ENCODE measurements at regions not wholly inside any gene's neighbourhood (a gene's known extent, or its start where the extent isn't known, plus 50 kb on each side); places are given as distances from the start of the nearest gene placed in this dataset.

DNA sequence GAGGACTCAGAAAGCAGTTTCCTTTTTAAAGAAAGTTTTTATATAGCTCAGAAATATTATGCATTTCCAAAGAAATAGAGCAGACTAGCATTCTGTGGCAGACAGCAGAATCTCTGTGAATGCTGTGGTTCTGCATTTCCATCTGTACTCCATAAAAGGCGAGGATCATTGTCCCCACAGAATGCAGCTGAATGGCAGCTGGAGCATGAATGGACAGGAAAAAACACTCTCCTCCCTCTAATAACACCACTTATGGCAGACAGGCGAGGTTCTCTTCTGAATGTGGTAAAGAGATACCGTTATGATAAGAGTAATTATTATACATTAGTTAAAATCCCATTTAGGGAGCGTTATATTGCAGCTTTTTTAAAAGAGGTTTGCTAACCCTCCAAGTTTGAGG lies 81.4 kb upstream of the WLS start:
- Histone ChIP-seq H3K4me3 (no peak overlapping the region), H3K4me2 (no peak overlapping the region), H3K9ac (no peak overlapping the region), H3K4me1 (no peaks in the 10 kb centered on the region), H4K20me1 (no peaks in the 10 kb centered on the region), H3K9me3 (replicated peaks in 1 of 11) (no peaks in the 10 kb centered on the region; a peak in 1 of 22 replicates), H3K27me3 (no peaks in the 10 kb centered on the region), H3K27ac (no peak overlapping the region), H3K36me3 (no peaks in the 10 kb centered on the region)
- no peak for TF ChIP-seq Cebpa-rat (IDR thresholded peaks at IDR 0.05)

- no peak for TF ChIP-seq Cebpa-rat (IDR thresholded peaks at IDR 0.05)
- Histone ChIP-seq H3K27me3 (no peaks in the 10 kb centered on the region), H3K4me2 (no peak overlapping the region), H4K20me1 (no peaks in the 10 kb centered on the region), H3K27ac (no peak overlapping the region), H3K36me3 (no peaks in the 10 kb centered on the region), H3K4me1 (peaks cover 0 to 3% (median 0%) of the 10 kb centered on the region in 10 experiments; a peak in 4 of 20 replicates), H3K4me3 (no peak overlapping the region), H3K9me3 (replicated peaks in 1 of 11) (no peaks in the 10 kb centered on the region; a peak in 1 of 22 replicates), H3K9ac (no peak overlapping the region)
Observed at GRCh38 chr1:68308034-68308433, 75.7 kb upstream of the WLS start.

DNA sequence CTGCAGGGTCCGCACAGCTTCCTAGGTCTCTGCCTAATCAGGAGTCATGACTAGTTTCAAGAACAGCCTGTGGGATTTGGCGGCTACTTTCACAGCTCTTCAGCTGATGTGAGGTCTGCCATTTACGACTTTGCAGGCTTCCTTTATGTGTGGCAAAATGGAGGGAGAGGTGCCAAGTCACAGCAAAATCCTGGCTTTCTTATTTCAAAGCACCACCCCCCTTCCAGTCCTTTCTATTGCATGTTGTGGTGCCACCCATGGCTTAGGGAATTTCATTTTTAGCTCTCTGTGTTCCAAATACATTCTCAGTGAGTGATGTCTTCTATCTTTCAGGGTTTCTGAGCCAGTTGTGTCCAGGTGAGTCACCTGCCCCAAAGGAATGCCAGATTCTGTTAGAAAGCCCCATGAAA lies 75.1 kb upstream of the WLS start:
- H3K4me1 ChIP-seq, result peaks cover 0 to 9% (median 0%) of the 10 kb centered on the region in 10 experiments; a peak in 4 of 20 replicates
- TF ChIP-seq Cebpa-rat (IDR thresholded peaks at IDR 0.05), result no peak
- H3K27me3 ChIP-seq, result no peaks in the 10 kb centered on the region
- no peak overlapping the region for H3K9ac ChIP-seq
- no peak overlapping the region for H3K4me3 ChIP-seq
- no peaks in the 10 kb centered on the region; a peak in 1 of 22 replicates for H3K9me3 ChIP-seq (replicated peaks in 1 of 11)
- no peak overlapping the region for H3K27ac ChIP-seq
- no peaks in the 10 kb centered on the region for H3K36me3 ChIP-seq
- no peaks in the 10 kb centered on the region for H4K20me1 ChIP-seq
- H3K4me2 ChIP-seq, result no peak overlapping the region

DNA sequence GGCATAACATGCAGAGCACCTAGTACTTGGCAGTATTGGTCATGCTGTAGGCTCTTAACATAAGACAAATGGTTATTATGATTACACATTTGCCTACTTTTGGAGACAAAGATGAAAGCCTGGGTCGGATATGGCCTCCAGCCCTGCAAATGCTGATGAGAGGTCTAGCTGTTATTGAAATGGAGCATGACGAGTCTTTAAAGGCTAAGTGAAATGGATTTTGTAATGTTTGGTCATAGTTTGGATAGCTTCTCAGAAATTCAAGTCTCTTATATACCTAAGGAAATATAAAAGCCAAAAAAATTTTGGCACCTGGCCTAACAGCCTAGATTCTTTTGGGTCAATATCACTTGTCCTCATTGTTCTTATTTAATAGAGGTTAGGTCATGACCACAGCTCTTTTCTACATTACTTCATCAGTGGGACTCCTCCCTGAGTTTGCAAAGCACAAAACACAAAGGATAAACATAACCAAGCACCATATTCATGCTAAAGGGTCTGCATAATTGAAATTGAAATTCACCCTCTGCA lies 69.2 kb upstream of the WLS start:
- H3K27ac ChIP-seq, result no peak overlapping the region
- no peak overlapping the region for H3K4me3 ChIP-seq
- H3K27me3 ChIP-seq, result no peaks in the 10 kb centered on the region
- no peaks in the 10 kb centered on the region; a peak in 1 of 22 replicates for H3K9me3 ChIP-seq (replicated peaks in 1 of 11)
- peaks cover 0 to 9% (median 0%) of the 10 kb centered on the region in 10 experiments; a peak in 4 of 20 replicates for H3K4me1 ChIP-seq
- no peaks in the 10 kb centered on the region for H3K36me3 ChIP-seq
- no peak overlapping the region for H3K9ac ChIP-seq
- no peaks in the 10 kb centered on the region for H4K20me1 ChIP-seq
- H3K4me2 ChIP-seq, result no peak overlapping the region
- TF ChIP-seq Cebpa-rat (IDR thresholded peaks at IDR 0.05), result no peak

DNA sequence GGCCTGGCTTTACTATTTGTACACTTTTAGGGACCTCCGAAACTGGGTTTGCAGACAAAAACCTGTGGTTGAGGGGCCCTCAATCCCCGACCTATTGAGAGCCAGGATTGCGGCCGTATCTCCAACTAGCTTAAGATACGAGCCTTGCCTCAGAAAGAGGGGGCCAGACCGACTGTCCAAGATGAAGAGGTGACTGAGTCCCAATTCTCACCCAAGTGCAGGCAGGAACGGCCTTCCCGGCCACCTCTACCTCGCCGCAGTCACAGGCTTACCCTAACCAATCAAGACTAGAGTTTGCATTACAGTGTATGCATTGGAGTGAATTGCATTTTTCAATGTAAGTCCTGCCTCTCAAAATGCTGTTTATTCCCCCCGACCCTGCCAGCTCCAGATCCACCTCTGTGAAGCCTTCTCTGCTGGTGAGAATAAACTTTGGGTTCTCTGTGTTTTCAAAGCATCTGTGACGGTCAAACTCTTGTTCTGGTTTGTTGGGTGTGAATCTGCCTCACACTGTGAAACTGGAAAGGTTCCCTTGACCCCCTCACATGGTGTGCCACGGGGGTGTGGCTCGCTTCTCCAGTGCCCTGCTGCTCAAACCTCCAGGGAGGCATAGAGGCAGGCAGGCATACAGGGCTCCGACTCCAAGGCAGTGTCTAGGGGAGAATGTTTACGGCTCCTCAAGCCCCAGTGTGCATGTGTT lies 62.2 kb upstream of the WLS start:
- Histone ChIP-seq H3K9me3 (replicated peaks in 1 of 11) (no peaks in the 10 kb centered on the region; a peak in 1 of 22 replicates), H3K27ac (no peak overlapping the region), H3K4me1 (peaks cover 0 to 24% (median 6%) of the 10 kb centered on the region in 10 experiments; a peak in 12 of 20 replicates), H3K36me3 (no peaks in the 10 kb centered on the region), H4K20me1 (no peaks in the 10 kb centered on the region), H3K4me3 (no peak overlapping the region), H3K4me2 (no peak overlapping the region), H3K27me3 (no peaks in the 10 kb centered on the region), H3K9ac (no peak overlapping the region)
- no peak for TF ChIP-seq Cebpa-rat (IDR thresholded peaks at IDR 0.05)

DNA sequence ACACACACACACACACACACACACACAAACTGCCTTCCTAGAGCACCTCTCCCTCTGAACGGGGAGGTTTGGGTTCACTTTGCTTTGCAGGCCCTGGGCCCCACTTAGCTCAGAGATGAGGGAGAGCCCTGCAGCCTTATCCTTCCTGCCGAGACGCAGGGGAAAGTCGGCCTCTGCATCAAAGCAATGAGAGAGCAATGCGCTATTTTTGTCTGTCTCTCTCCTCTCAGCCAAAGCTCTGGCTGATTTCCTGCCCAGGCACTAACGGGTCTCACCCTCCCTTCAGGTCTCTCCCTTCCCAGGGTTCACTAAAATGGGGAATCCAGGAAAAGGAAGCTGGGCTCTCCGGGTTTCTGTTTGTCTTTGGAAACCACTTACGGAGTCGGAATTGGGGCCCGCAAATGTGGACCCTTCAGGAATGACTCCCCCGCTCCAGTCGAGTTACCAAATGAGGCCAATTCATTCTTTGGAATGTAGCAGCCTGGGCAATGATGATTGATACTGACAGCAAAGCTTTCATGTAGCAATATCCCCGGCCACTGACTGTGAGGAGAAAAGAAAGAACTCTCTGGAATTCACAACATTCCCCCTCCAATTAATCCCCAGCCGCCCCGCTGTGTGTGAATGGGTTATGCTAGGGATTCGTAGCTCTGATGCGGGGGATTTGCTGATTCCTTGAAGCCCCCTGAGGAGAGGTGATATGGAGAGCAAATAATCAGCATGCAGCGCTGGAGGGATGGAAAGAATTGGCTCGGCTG lies 61.5 kb upstream of the WLS start:
- H3K4me1 ChIP-seq, result peaks cover 0 to 24% (median 6%) of the 10 kb centered on the region in 10 experiments; a peak in 12 of 20 replicates
- peak overlapping the region in 8 of 11 experiments; percentile 2 to 36 (median 27); a peak in 8 of 22 replicates for H3K4me2 ChIP-seq
- H3K9ac ChIP-seq, result no peak overlapping the region
- H3K36me3 ChIP-seq, result no peaks in the 10 kb centered on the region
- H4K20me1 ChIP-seq, result no peaks in the 10 kb centered on the region
- no peaks in the 10 kb centered on the region for H3K27me3 ChIP-seq
- TF ChIP-seq Cebpa-rat (IDR thresholded peaks at IDR 0.05), result no peak
- H3K27ac ChIP-seq, result no peak overlapping the region
- H3K4me3 ChIP-seq, result no peak overlapping the region
- H3K9me3 ChIP-seq (replicated peaks in 1 of 11), result no peaks in the 10 kb centered on the region

- H3K9ac ChIP-seq, result no peak overlapping the region
- H3K36me3 ChIP-seq, result no peaks in the 10 kb centered on the region
- H3K9me3 ChIP-seq (replicated peaks in 1 of 11), result no peaks in the 10 kb centered on the region
- H3K27ac ChIP-seq, result no peak overlapping the region
- no peak for TF ChIP-seq Cebpa-rat (IDR thresholded peaks at IDR 0.05)
- no peaks in the 10 kb centered on the region for H4K20me1 ChIP-seq
- H3K4me2 ChIP-seq, result peak overlapping the region in 6 of 11 experiments; percentile 2 to 29 (median 20); a peak in 7 of 22 replicates
- H3K4me1 ChIP-seq, result peaks cover 0 to 24% (median 6%) of the 10 kb centered on the region in 10 experiments; a peak in 12 of 20 replicates
- no peaks in the 10 kb centered on the region for H3K27me3 ChIP-seq
- H3K4me3 ChIP-seq, result no peak overlapping the region
Observed at GRCh38 chr1:68293122-68293521, 60.8 kb upstream of the WLS start.

- Histone ChIP-seq H3K27me3 (no peaks in the 10 kb centered on the region), H3K9me3 (replicated peaks in 1 of 11) (no peaks in the 10 kb centered on the region), H4K20me1 (no peaks in the 10 kb centered on the region), H3K4me2 (peak overlapping the region in 3 of 11 experiments; percentile 19 to 51 (median 42); a peak in 7 of 22 replicates), H3K27ac (no peak overlapping the region), H3K9ac (no peak overlapping the region), H3K36me3 (no peaks in the 10 kb centered on the region), H3K4me1 (peaks cover 0 to 24% (median 6%) of the 10 kb centered on the region in 10 experiments; a peak in 12 of 20 replicates), H3K4me3 (no peak overlapping the region)
- no peak for TF ChIP-seq Cebpa-rat (IDR thresholded peaks at IDR 0.05)
Observed at GRCh38 chr1:68291688-68292384, 59.5 kb upstream of the WLS start.

- no peak overlapping the region for H3K27ac ChIP-seq
- H3K36me3 ChIP-seq, result no peaks in the 10 kb centered on the region
- H3K4me2 ChIP-seq, result no peak overlapping the region
- H3K9ac ChIP-seq, result no peak overlapping the region
- peaks cover 0 to 7% (median 0%) of the 10 kb centered on the region in 10 experiments; a peak in 6 of 20 replicates for H3K4me1 ChIP-seq
- no peak overlapping the region for H3K4me3 ChIP-seq
- TF ChIP-seq Cebpa-rat (IDR thresholded peaks at IDR 0.05), result no peak
- H4K20me1 ChIP-seq, result no peaks in the 10 kb centered on the region
- no peaks in the 10 kb centered on the region for H3K27me3 ChIP-seq
- no peaks in the 10 kb centered on the region for H3K9me3 ChIP-seq (replicated peaks in 1 of 11)
Observed at GRCh38 chr1:68287241-68287640, 54.9 kb upstream of the WLS start.

Data from BLaER1 treated with 17β-estradiol and CSF1 and Interleukin-3, amounts not matched to agents 10 nM and 100 nM (cell line).